CD14-positive monocyte (primary cell): ENCODE measurements at regions not wholly inside any gene's neighbourhood (a gene's known extent, or its start where the extent isn't known, plus 50 kb on each side); places are given as distances from the start of the nearest gene placed in this dataset.

ENCODE experiments used
- DNase-seq, 3 donors: peaks; one replicate each; pipeline ENCODE4 v3.0.0-alpha.2; 2011 to 2022
- H2AFZ ChIP-seq: 2 replicates; pipeline ENCODE4 v1.6.0; 2012; ENCODE audit warnings: mild to moderate bottlenecking, low read depth, low read length, inconsistent platforms; ENCODE audit not compliant: insufficient read depth, poor library complexity, severe bottlenecking
- H3K27ac ChIP-seq, 2 donors: 1 replicate in 1 of 2; 2 replicates in 1 of 2; pipeline ENCODE4 v1.5.1; 2012 to 2013; ENCODE audit warnings: low read length in 2 of 2, control low read depth in 1 of 2, inconsistent platforms in 1 of 2, low read depth in 1 of 2, mild to moderate bottlenecking in 1 of 2
- H3K27me3 ChIP-seq, 2 donors: one replicate each; pipeline versions ENCODE4 v1.6.0 to v1.6.1; 2011 to 2013; ENCODE audit warnings: low read length in 2 of 2; ENCODE audit not compliant: control insufficient read depth in 2 of 2, insufficient read depth in 2 of 2
- H3K36me3 ChIP-seq, 2 donors: replicated peaks in 1 of 2; 1 replicate in 1 of 2; 2 replicates in 1 of 2; pipeline versions ENCODE4 v1.5.1 to v1.6.1; 2012 to 2013; ENCODE audit warnings: low read length in 2 of 2, control low read depth in 1 of 2, inconsistent platforms in 1 of 2, mild to moderate bottlenecking in 1 of 2; ENCODE audit not compliant: insufficient read depth in 2 of 2, control insufficient read depth in 1 of 2
- H3K4me1 ChIP-seq, 2 donors: 1 replicate in 1 of 2; 2 replicates in 1 of 2; pipeline versions ENCODE4 v1.5.1 to v1.6.1; 2012 to 2013; ENCODE audit warnings: low read length in 2 of 2, control low read depth in 1 of 2, inconsistent platforms in 1 of 2, mild to moderate bottlenecking in 1 of 2, moderate library complexity in 1 of 2; ENCODE audit not compliant: insufficient read depth in 2 of 2, control insufficient read depth in 1 of 2
- H3K4me2 ChIP-seq: replicated peaks from 2 replicates; pipeline ENCODE3; 2012; ENCODE audit warnings: low read length, moderate library complexity, mild to moderate bottlenecking; ENCODE audit not compliant: poor library complexity, severe bottlenecking; ENCODE audit errors: extremely low read depth
- H3K4me3 ChIP-seq, 3 experiments: fragments of 200-600 bp in 1 of 3; sonication (generic) in 1 of 3; replicated peaks in 1 of 3; 1 replicate in 2 of 3; 2 replicates in 1 of 3; pipeline ENCODE4 v1.5.1; 2011 to 2013; ENCODE audit warnings: low read length in 3 of 3, mild to moderate bottlenecking in 3 of 3, control low read depth in 2 of 3, low read depth in 2 of 3, inconsistent platforms in 1 of 3, moderate library complexity in 1 of 3
- H3K79me2 ChIP-seq: 2 replicates; pipeline ENCODE4 v1.6.0; 2012; ENCODE audit warnings: mild to moderate bottlenecking, control low read depth, inconsistent platforms, low read length, moderate library complexity; ENCODE audit not compliant: insufficient read depth
- H3K9ac ChIP-seq: 2 replicates; pipeline ENCODE4 v1.6.0; 2017; ENCODE audit warnings: low read length, mild to moderate bottlenecking; ENCODE audit not compliant: insufficient read depth, poor library complexity, severe bottlenecking
- H3K9me3 ChIP-seq, 2 donors: replicated peaks in 1 of 2; 1 replicate in 1 of 2; 2 replicates in 1 of 2; pipeline versions ENCODE4 v1.5.1 to v1.6.1; 2012 to 2013; ENCODE audit warnings: low read length in 2 of 2, control low read depth in 1 of 2; ENCODE audit not compliant: control insufficient read depth in 1 of 2, insufficient read depth in 1 of 2
- H4K20me1 ChIP-seq: 2 replicates; pipeline ENCODE4 v1.6.0; 2012; ENCODE audit warnings: mild to moderate bottlenecking, low read length, control low read depth, moderate library complexity; ENCODE audit not compliant: insufficient read depth
- H3K27ac Mint-ChIP-seq, 7 donors: one replicate each; pipeline ENCODE4 v1.8.0; 2020; ENCODE audit warnings: mild to moderate bottlenecking in 7 of 7, mixed read lengths in 7 of 7, moderate library complexity in 6 of 7, inconsistent platforms in 2 of 7
- H3K27me3 Mint-ChIP-seq, 3 donors: one replicate each; pipeline ENCODE4 v1.8.0; 2021 to 2022; ENCODE audit warnings: low read depth in 3 of 3, mild to moderate bottlenecking in 3 of 3, mixed read lengths in 3 of 3, moderate library complexity in 3 of 3, inconsistent platforms in 1 of 3
- H3K36me3 Mint-ChIP-seq, 2 donors: one replicate each; pipeline ENCODE4 v1.8.0; 2020; ENCODE audit warnings: mixed read lengths in 2 of 2, inconsistent platforms in 1 of 2, mild to moderate bottlenecking in 1 of 2
- H3K4me1 Mint-ChIP-seq: one replicate; pipeline ENCODE4 v1.8.0; 2020; ENCODE audit warnings: mild to moderate bottlenecking, mixed read lengths
- H3K4me3 Mint-ChIP-seq, 2 donors: one replicate each; pipeline ENCODE4 v1.8.0; 2020; ENCODE audit warnings: mild to moderate bottlenecking in 2 of 2, mixed read lengths in 2 of 2, moderate library complexity in 1 of 2
- H3K9me3 Mint-ChIP-seq, 7 donors: one replicate each; pipeline ENCODE4 v1.8.0; 2020 to 2022; ENCODE audit warnings: mixed read lengths in 7 of 7, mild to moderate bottlenecking in 6 of 7, moderate library complexity in 6 of 7, inconsistent platforms in 2 of 7
- WGBS: methylation state at CpG from one replicate; pipeline ENCODE4 v1.1.5; 2013; ENCODE audit warnings: missing lambda C conversion rate; ENCODE audit not compliant: insufficient coverage; 5-methylcytosine and 5-hydroxymethylcytosine counted together
- intact Hi-C, 2 donors: fragments of 100-400 bp; cut with micrococcal nuclease; formaldehyde crosslinking; loops; one replicate each; pipeline versions ENCODE4 v1.15.0 to v1.15.1; 2023
- TF ChIP-seq, protein P1 (sequence below): fragments of 200-600 bp; IDR thresholded peaks from one replicate; pipeline ENCODE4 v1.8.0; 2022; ENCODE audit warnings: antibody characterized with exemption, mild to moderate bottlenecking

DNA sequence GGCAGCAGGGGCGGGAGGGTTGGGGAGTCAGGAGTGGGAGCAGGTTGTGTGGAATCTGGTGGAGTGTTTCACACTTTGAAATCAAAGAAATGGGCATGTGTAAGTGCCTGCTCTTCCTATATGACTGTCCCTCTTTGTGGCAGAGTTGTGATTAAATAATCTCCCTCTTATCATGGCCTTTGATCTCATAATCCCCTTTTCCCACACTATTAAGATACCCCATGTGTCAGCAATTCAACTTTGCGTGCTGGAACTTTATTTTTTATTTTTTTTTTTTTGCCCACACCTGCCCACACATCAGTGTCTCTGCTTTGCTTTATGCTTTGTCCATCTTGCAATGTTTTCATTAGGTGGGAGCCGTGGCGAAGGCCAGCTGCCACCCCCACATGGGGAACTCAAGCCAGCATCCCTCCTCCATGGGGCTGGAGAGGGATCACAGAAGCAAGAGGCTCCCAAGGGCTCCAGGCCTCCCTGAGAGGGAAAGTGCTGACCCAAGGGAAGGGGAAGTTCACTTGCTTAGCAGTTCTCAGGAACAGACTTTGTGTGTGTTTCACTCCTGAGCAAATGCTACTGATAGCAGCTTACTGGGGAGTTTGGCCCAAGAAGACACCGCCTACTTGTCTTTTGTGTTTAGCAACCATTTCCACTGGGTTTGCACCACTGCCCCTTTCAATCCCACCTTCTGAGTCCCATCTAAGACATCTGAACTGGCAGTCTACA is 243.4 kb downstream of the BCL11A start:
- Histone ChIP-seq H3K27me3 (no peaks in the 10 kb centered on the region), H3K9ac (no peak overlapping the region), H3K4me2 (no peak overlapping the region), H3K27ac (peak overlapping the region in 1 of 2 donors; percentile 3), H4K20me1 (no peaks in the 10 kb centered on the region), H3K36me3 (no peaks in the 10 kb centered on the region), H3K79me2 (no peaks in the 10 kb centered on the region), H2AFZ (peak overlapping the region; percentile 33), H3K4me3 (no peak overlapping the region), H3K4me1 (peaks cover 23 to 27% of the 10 kb centered on the region in 2 donors), H3K9me3 (no peaks in the 10 kb centered on the region)
- Mint-ChIP-seq H3K4me1 (peaks cover 40% of the 10 kb centered on the region), H3K27me3 (peaks cover 0 to 2% (median 0%) of the 10 kb centered on the region in 3 donors), H3K9me3 (peaks cover 0 to 1% (median 0%) of the 10 kb centered on the region in 7 donors), H3K27ac (peak overlapping the region in 4 of 7 donors; percentile 24 to 76 (median 49)), H3K4me3 (no peak overlapping the region), H3K36me3 (no peaks in the 10 kb centered on the region)
- DNase-seq: peak in 2 of 3 donors; percentile 13 to 16
- TF ChIP-seq, protein P1, sequence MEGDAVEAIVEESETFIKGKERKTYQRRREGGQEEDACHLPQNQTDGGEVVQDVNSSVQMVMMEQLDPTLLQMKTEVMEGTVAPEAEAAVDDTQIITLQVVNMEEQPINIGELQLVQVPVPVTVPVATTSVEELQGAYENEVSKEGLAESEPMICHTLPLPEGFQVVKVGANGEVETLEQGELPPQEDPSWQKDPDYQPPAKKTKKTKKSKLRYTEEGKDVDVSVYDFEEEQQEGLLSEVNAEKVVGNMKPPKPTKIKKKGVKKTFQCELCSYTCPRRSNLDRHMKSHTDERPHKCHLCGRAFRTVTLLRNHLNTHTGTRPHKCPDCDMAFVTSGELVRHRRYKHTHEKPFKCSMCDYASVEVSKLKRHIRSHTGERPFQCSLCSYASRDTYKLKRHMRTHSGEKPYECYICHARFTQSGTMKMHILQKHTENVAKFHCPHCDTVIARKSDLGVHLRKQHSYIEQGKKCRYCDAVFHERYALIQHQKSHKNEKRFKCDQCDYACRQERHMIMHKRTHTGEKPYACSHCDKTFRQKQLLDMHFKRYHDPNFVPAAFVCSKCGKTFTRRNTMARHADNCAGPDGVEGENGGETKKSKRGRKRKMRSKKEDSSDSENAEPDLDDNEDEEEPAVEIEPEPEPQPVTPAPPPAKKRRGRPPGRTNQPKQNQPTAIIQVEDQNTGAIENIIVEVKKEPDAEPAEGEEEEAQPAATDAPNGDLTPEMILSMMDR: no peak
- intact Hi-C loops: no loop called here
- WGBS: 82% methylated on average over 3 of the region's 5 CpGs

DNA sequence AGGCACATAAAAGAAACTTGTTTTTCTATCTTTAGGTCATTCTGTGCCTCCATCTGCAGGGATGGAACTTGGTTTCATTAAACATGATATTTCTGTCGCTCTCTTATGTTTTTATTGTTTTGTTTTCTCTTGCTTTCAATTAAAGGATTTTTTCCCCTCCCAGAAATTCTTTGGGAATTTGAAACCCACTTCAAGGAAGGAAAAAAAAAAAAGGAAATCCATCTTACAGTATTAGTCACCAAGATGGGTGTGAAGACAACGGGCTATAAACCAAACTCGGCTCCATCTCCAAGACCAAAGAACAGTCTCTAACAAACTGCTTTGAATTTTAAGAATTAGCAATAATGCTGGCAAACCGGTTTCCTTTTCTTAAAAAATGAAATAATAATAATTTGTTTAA is 244.1 kb downstream of the BCL11A start:
- Histone ChIP-seq H3K27me3 (no peaks in the 10 kb centered on the region), H2AFZ (no peak overlapping the region), H3K4me1 (peaks cover 31 to 32% of the 10 kb centered on the region in 2 donors), H3K9ac (no peak overlapping the region), H3K9me3 (no peaks in the 10 kb centered on the region), H3K4me2 (no peak overlapping the region), H3K4me3 (no peak overlapping the region), H3K36me3 (no peaks in the 10 kb centered on the region), H4K20me1 (no peaks in the 10 kb centered on the region), H3K27ac (no peak overlapping the region), H3K79me2 (no peaks in the 10 kb centered on the region)
- Mint-ChIP-seq H3K27ac (no peak overlapping the region), H3K36me3 (no peaks in the 10 kb centered on the region), H3K4me1 (peaks cover 48% of the 10 kb centered on the region), H3K4me3 (no peak overlapping the region), H3K9me3 (peaks cover 0 to 1% (median 0%) of the 10 kb centered on the region in 7 donors), H3K27me3 (peaks cover 0 to 2% (median 0%) of the 10 kb centered on the region in 3 donors)
- DNase-seq: no peak
- intact Hi-C loops: no loop called here
- TF ChIP-seq, protein P1: no peak
- no CpG with 5 or more reads among the region's 4 CpGs for WGBS
